Brain microvascular endothelial cell (primary cell): ENCODE measurements at regions not wholly inside any gene's neighbourhood (a gene's known extent, or its start where the extent isn't known, plus 50 kb on each side); places are given as distances from the start of the nearest gene placed in this dataset.
A peak's percentile ranks its signal among the peaks of the same experiment; 100 is the strongest.

Experiments used
- DNase-seq: peaks from one replicate; pipeline ENCODE4 v3.0.0-alpha.2; 2020
- H3K27ac ChIP-seq: fragments of 250-450 bp; sonication (Bioruptor Pico); 2 replicates; pipeline ENCODE4 v1.5.1; 2020; ENCODE audit warnings: mild to moderate bottlenecking, moderate library complexity
- H3K27me3 ChIP-seq: fragments of 250-450 bp; sonication (Bioruptor Pico); replicated peaks from 2 replicates; pipeline ENCODE4 v1.5.1; 2020; ENCODE audit warnings: mild to moderate bottlenecking
- H3K36me3 ChIP-seq: fragments of 250-450 bp; sonication (Bioruptor Pico); replicated peaks from 2 replicates; pipeline ENCODE4 v1.5.1; 2020; ENCODE audit warnings: mild to moderate bottlenecking
- H3K4me3 ChIP-seq: 2 replicates; pipeline ENCODE4 v1.5.1; 2011; ENCODE audit warnings: low read depth, mild to moderate bottlenecking, control low read depth, low read length, moderate library complexity
- in situ Hi-C: cut with HindIII; loops from 2 replicates; pipeline ENCODE4 v1.10.0; 2017; ENCODE audit warnings: low sequenced_read_pairs, low pct_ligation_motif_present
- TF ChIP-seq, protein P1 (sequence below): IDR thresholded peaks from 2 replicates; pipeline ENCODE4 v1.5.1; 2011; ENCODE audit warnings: low read depth, mild to moderate bottlenecking, moderate library complexity, low read length, control low read depth, inconsistent platforms; ENCODE audit errors: missing control alignments

DNA sequence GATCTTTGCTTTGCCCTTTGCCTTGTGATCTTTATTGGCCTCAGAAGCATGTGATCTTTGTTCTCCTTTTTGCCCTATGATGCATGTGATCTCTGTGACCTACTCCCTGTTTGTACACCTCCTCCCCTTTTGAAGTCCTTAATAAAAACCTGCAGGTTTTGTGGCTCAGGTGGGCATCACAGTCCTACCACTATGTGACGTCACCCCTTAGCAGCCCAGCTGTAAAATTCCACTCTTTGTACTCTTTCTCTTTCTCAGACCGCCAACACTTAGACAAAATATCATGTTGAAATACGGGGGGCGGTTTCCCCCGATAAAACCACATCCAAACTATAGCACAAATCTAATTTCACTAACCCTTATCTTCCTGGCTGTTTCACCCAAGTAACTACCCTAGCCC lies 76.7 kb upstream of the RAPGEF4 start:
- H3K27ac ChIP-seq: no peak overlapping the region
- H3K27me3 ChIP-seq: no peaks in the 10 kb centered on the region
- H3K36me3 ChIP-seq: no peaks in the 10 kb centered on the region
- no peak for DNase-seq
- TF ChIP-seq, protein P1, sequence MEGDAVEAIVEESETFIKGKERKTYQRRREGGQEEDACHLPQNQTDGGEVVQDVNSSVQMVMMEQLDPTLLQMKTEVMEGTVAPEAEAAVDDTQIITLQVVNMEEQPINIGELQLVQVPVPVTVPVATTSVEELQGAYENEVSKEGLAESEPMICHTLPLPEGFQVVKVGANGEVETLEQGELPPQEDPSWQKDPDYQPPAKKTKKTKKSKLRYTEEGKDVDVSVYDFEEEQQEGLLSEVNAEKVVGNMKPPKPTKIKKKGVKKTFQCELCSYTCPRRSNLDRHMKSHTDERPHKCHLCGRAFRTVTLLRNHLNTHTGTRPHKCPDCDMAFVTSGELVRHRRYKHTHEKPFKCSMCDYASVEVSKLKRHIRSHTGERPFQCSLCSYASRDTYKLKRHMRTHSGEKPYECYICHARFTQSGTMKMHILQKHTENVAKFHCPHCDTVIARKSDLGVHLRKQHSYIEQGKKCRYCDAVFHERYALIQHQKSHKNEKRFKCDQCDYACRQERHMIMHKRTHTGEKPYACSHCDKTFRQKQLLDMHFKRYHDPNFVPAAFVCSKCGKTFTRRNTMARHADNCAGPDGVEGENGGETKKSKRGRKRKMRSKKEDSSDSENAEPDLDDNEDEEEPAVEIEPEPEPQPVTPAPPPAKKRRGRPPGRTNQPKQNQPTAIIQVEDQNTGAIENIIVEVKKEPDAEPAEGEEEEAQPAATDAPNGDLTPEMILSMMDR: no peak
- in situ Hi-C loops: no loop called here
- no peak overlapping the region for H3K4me3 ChIP-seq

DNA sequence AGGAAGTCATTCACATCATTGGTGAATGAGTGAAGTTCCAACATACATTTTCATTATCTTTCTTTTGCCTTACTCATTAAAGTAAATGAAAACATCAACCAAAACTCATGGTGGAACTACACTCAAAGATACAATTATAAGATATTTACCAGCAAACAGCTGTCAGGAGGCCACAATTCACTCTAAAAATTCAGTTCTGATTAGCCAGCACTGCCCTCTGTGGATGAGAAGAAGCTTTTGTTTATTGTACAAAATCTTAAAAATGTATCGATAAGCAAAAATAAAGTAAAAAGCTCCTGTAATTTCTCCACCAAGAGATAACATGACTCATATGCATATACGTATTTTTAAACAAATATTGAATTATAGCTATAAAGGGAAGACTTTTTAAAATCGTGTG lies 73.5 kb upstream of the RAPGEF4 start:
- Histone ChIP-seq H3K27ac (no peak overlapping the region), H3K4me3 (no peak overlapping the region), H3K36me3 (no peaks in the 10 kb centered on the region), H3K27me3 (no peaks in the 10 kb centered on the region)
- in situ Hi-C loops: no loop called here
- no peak for DNase-seq
- TF ChIP-seq, protein P1: peak; percentile 7

DNA sequence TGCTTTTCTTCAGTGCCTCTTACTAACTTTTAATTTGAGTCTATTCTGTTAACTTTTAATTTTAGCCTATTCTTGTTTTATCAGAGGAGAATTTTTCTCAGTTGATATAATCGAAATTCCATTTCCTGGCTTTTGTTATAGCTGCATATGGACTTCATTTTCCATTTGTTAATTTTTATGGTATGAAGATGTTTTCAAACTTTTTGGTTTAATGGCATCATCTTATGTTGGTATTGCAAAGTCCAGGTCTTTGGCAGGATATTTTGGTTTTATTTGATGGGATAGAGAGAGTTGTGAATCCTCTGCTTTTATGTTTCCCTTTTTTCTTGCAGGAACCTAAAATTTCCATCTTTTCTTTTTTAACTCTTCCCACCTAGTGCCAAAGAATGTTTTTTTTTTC lies 70.9 kb upstream of the RAPGEF4 start:
- Histone ChIP-seq H3K36me3 (no peaks in the 10 kb centered on the region), H3K4me3 (no peak overlapping the region), H3K27me3 (no peaks in the 10 kb centered on the region), H3K27ac (no peak overlapping the region)
- in situ Hi-C loops: no loop called here
- TF ChIP-seq, protein P1: no peak
- DNase-seq: no peak

DNA sequence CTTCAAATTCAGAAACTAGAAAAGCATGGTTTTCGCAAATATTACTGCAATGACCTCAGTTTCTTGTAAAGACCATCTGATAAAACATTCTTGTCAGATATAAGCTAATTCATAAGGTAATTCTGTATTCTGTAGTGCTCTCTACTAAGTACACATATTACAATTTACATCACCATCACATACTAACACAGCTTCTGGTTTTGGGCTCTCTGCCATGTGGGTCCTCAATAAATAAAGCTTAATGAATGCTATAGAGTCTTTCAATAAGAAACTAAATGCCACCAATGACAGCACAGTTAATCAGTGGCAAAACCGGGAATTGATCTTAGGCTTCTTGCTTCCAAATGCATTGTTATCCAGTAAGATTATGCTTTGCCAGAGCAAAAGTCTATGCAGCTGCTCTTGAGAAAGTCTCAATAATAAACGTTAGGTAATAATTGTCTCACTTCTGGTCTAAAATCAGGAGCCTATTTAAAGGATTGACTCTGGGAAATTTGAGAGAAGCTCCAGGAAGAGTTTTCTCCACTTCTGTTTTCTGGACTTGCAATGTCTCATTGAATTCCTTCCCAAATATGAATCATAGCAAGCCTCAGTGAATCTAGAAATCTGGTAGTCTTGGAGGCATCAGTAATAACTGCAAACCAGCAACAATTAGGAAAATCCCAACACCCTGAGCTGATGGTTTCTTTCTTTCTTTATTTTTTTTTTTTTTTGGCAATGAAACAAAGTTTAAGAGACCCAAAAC lies 67.9 kb upstream of the RAPGEF4 start:
- no peak for DNase-seq
- Histone ChIP-seq H3K27me3 (no peaks in the 10 kb centered on the region), H3K27ac (no peak overlapping the region), H3K36me3 (no peaks in the 10 kb centered on the region), H3K4me3 (no peak overlapping the region)
- in situ Hi-C loops: no loop called here
- TF ChIP-seq, protein P1: no peak

DNA sequence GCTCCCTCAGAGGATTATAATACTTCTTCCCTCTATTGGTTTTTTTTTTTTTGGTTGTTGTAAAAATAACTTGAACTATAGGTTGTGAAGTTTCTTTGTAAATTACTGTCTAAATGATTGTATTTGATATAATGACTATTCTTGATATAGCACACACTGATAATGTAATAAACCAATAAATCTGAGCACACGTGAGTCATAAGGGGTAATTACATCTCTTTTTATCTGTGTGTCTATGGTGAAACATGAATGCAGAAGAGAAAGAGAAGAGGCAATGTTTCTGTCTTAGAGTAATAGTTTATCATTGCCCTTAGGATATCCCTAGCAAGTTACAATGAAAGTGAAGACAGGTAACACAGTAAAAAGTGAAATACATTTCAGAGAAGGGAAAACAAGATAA lies 64.1 kb upstream of the RAPGEF4 start:
- TF ChIP-seq, protein P1: no peak

DNA sequence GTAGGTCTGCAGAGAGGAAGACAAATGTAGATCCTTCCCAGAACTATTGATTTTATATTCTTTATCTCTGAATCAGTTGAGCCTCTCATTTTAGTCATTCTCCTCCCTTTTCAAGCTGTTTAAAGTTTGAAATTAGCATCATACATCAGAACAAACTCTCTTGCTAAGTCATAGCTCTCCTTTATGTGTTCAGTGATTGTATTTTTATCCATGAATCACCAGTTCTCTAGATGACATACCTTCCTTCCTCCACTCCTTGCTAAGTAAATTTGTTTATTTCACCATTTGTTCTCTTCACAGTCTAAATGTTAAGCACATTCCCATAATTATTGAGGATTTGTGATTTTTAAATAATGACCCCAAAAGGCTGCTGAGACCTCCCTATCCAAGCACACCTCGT lies 63.5 kb upstream of the RAPGEF4 start:
- Histone ChIP-seq H3K4me3 (no peak overlapping the region), H3K27ac (no peak overlapping the region), H3K27me3 (no peaks in the 10 kb centered on the region), H3K36me3 (no peaks in the 10 kb centered on the region)
- in situ Hi-C loops: no loop called here
- DNase-seq: no peak
- TF ChIP-seq, protein P1: no peak

More for the DNA sequence above, 64.1 kb upstream of the RAPGEF4 start:
- Histone ChIP-seq H3K4me3 (no peak overlapping the region), H3K27me3 (no peaks in the 10 kb centered on the region), H3K36me3 (no peaks in the 10 kb centered on the region), H3K27ac (no peak overlapping the region)
- in situ Hi-C loops: no loop called here
- no peak for DNase-seq
